ENCODE measurements at regions not wholly inside any gene's neighbourhood (a gene's known extent, or its start where the extent isn't known, plus 50 kb on each side); places are given as distances from the start of the nearest gene placed in this dataset.

GRCh38 chr3:43783987-43784639 lies 93.4 kb downstream of the ABHD5 start:
- Histone ChIP-seq H3K9ac (ENCODE audit: low read length) (no peak overlapping the region), H3K4me3 (ENCODE audit: control extremely low read depth in 1 of 5, extremely low read depth in 1 of 5, insufficient read depth in 1 of 5, low read depth in 2 of 5, low read length in 4 of 5) (no peak overlapping the region), H3K36me3 (replicated peaks in 1 of 2; ENCODE audit: control extremely low read depth in 1 of 2, control insufficient read depth in 1 of 2, extremely low read depth in 1 of 2, insufficient read depth in 2 of 2, low read length in 1 of 2) (no peaks in the 10 kb centered on the region), H3K4me2 (replicated peaks; ENCODE audit: low read depth, low read length, poor library complexity, severe bottlenecking) (no peak overlapping the region), H4K20me1 (ENCODE audit: control insufficient read depth, insufficient read depth, low read length, poor library complexity, severe bottlenecking) (no peaks in the 10 kb centered on the region), H3K9me3 (ENCODE audit: control extremely low read depth in 1 of 3, control insufficient read depth in 2 of 3, insufficient read depth in 1 of 3, low read length in 2 of 3) (peaks cover 0 to 7% (median 0%) of the 10 kb centered on the region in 3 donors), H3K79me2 (ENCODE audit: control insufficient read depth, insufficient read depth, low read length) (no peaks in the 10 kb centered on the region), H3K27ac (ENCODE audit: low read length in 2 of 2) (no peak overlapping the region), H3K27me3 (replicated peaks in 1 of 4; ENCODE audit: control extremely low read depth in 1 of 4, control insufficient read depth in 3 of 4, insufficient read depth in 4 of 4, low read length in 3 of 4) (no peaks in the 10 kb centered on the region), H2AFZ (ENCODE audit: insufficient read depth, low read depth, low read length, poor library complexity, severe bottlenecking) (no peak overlapping the region), H3K4me1 (ENCODE audit: control insufficient read depth in 2 of 2, insufficient read depth in 2 of 2, low read length in 2 of 2) (no peaks in the 10 kb centered on the region)
- intact Hi-C loops (cut with micrococcal nuclease): no loop called here
- ChIA-PET CTCF (no interaction called here), POLR2A (no interaction called here)
- H3K4me3 Mint-ChIP-seq: no peak overlapping the region
- peaks cover 11% of the 10 kb centered on the region for H3K27me3 Mint-ChIP-seq
- H3K27ac Mint-ChIP-seq: no peak overlapping the region
- TF ChIP-seq EZH2 (IDR thresholded peaks at IDR 0.05; ENCODE audit: borderline replicate concordance, insufficient read depth, low read depth, low read length, poor library complexity, severe bottlenecking): no peak
- no peak for TF ChIP-seq CTCF (IDR thresholded peaks at IDR 0.05)
- H3K4me1 Mint-ChIP-seq: no peaks in the 10 kb centered on the region
- ATAC-seq (ENCODE audit: low read depth): no peak
- DNase-seq: no peak
- 94% methylated on average over 6 of the region's 6 CpGs for WGBS (ENCODE audit: insufficient coverage)
- H3K9me3 Mint-ChIP-seq (ENCODE audit: insufficient read depth): peaks cover under 1% of the 10 kb centered on the region

GRCh38 chr3:43784640-43785011 lies 93.9 kb downstream of the ABHD5 start:
- 90% methylated on average over 4 of the region's 4 CpGs for whole genome bisulfite sequencing (ENCODE audit: insufficient coverage)

More at GRCh38 chr3:43784640-43785011, 93.9 kb downstream of the ABHD5 start:
- H3K4me3 Mint-ChIP-seq: no peak overlapping the region
- no peak overlapping the region for H2AFZ ChIP-seq (ENCODE audit: insufficient read depth, low read depth, low read length, poor library complexity, severe bottlenecking)
- H3K27me3 Mint-ChIP-seq: peaks cover 13% of the 10 kb centered on the region
- no peaks in the 10 kb centered on the region for H3K36me3 ChIP-seq (replicated peaks in 1 of 2; ENCODE audit: control extremely low read depth in 1 of 2, control insufficient read depth in 1 of 2, extremely low read depth in 1 of 2, insufficient read depth in 2 of 2, low read length in 1 of 2)
- no peak overlapping the region for H3K27ac ChIP-seq (ENCODE audit: low read length in 2 of 2)
- intact Hi-C loops (cut with micrococcal nuclease): no loop called here
- ATAC-seq (ENCODE audit: low read depth) (no peak), DNase-seq (no peak)
- ChIA-PET POLR2A (no interaction called here), CTCF (no interaction called here)
- H3K4me2 ChIP-seq (replicated peaks; ENCODE audit: low read depth, low read length, poor library complexity, severe bottlenecking): no peak overlapping the region
- H3K79me2 ChIP-seq (ENCODE audit: control insufficient read depth, insufficient read depth, low read length): no peaks in the 10 kb centered on the region
- H3K4me1 Mint-ChIP-seq: no peaks in the 10 kb centered on the region
- H3K27me3 ChIP-seq (replicated peaks in 1 of 4; ENCODE audit: control extremely low read depth in 1 of 4, control insufficient read depth in 3 of 4, insufficient read depth in 4 of 4, low read length in 3 of 4): no peaks in the 10 kb centered on the region
- no peaks in the 10 kb centered on the region for H3K4me1 ChIP-seq (ENCODE audit: control insufficient read depth in 2 of 2, insufficient read depth in 2 of 2, low read length in 2 of 2)
- H3K27ac Mint-ChIP-seq: no peak overlapping the region
- no peak overlapping the region for H3K4me3 ChIP-seq (ENCODE audit: control extremely low read depth in 1 of 5, extremely low read depth in 1 of 5, insufficient read depth in 1 of 5, low read depth in 2 of 5, low read length in 4 of 5)
- peaks cover 0 to 7% (median 0%) of the 10 kb centered on the region in 3 donors for H3K9me3 ChIP-seq (ENCODE audit: control extremely low read depth in 1 of 3, control insufficient read depth in 2 of 3, insufficient read depth in 1 of 3, low read length in 2 of 3)
- H3K9me3 Mint-ChIP-seq (ENCODE audit: insufficient read depth): no peaks in the 10 kb centered on the region
- no peaks in the 10 kb centered on the region for H4K20me1 ChIP-seq (ENCODE audit: control insufficient read depth, insufficient read depth, low read length, poor library complexity, severe bottlenecking)
- TF ChIP-seq CTCF (IDR thresholded peaks at IDR 0.05): no peak
- no peak for TF ChIP-seq EZH2 (IDR thresholded peaks at IDR 0.05; ENCODE audit: borderline replicate concordance, insufficient read depth, low read depth, low read length, poor library complexity, severe bottlenecking)
- H3K9ac ChIP-seq (ENCODE audit: low read length): no peak overlapping the region
